Gastroesophageal sphincter (tissue), 4 donors: ENCODE measurements at regions not wholly inside any gene's neighbourhood (a gene's known extent, or its start where the extent isn't known, plus 50 kb on each side); places are given as distances from the start of the nearest gene placed in this dataset.

Experiments
- ATAC-seq: fragments of 150-250 bp; one replicate; pipeline ENCODE4 v1.9.1; 2016; ENCODE audit warnings: mild to moderate bottlenecking, moderate library complexity
- H3K27ac ChIP-seq, 4 donors: fragments of 200-600 bp; sonication (generic) in 3 of 4; 1 replicate in 3 of 4; 2 replicates in 1 of 4; pipeline ENCODE4 v1.5.1; 2016 to 2019
- H3K27me3 ChIP-seq: fragments of 200-600 bp; sonication (generic); one replicate; pipeline ENCODE4 v1.5.1; 2019
- H3K36me3 ChIP-seq, 2 donors: fragments of 200-600 bp; sonication (generic); one replicate each; pipeline ENCODE4 v1.5.1; 2019; ENCODE audit warnings: control low read depth in 1 of 2
- H3K4me1 ChIP-seq, 3 donors: fragments of 200-600 bp; sonication (generic); 1 replicate in 2 of 3; 2 replicates in 1 of 3; pipeline ENCODE4 v1.5.1; 2016 to 2019; ENCODE audit warnings: control low read depth in 2 of 3
- H3K4me3 ChIP-seq, 2 donors: fragments of 200-600 bp; sonication (generic); one replicate each; pipeline ENCODE4 v1.5.1; 2019; ENCODE audit warnings: mild to moderate bottlenecking in 1 of 2, moderate library complexity in 1 of 2
- H3K9me3 ChIP-seq, 3 donors: fragments of 200-600 bp; sonication (generic); one replicate each; pipeline ENCODE4 v1.5.1; 2017 to 2019; ENCODE audit warnings: control low read depth in 2 of 3
- CTCF ChIP-seq, 4 experiments: fragments of 200-600 bp in 2 of 4; fragments of 450-650 bp in 2 of 4; sonication (generic) in 1 of 4; IDR thresholded peaks; one replicate each; pipeline ENCODE4 v1.5.1; 2017 to 2019; ENCODE audit warnings: antibody characterized with exemption in 4 of 4, mild to moderate bottlenecking in 2 of 4, moderate library complexity in 2 of 4
- EP300 ChIP-seq: sonication (generic); formaldehyde crosslinking; IDR thresholded peaks from one replicate; pipeline ENCODE4 v1.6.1; 2017; ENCODE audit warnings: antibody characterized with exemption, mild to moderate bottlenecking
- POLR2A ChIP-seq, 2 donors: fragments of 450-650 bp; IDR thresholded peaks; one replicate each; pipeline ENCODE4 v1.6.1; 2017; ENCODE audit warnings: antibody characterized with exemption in 2 of 2, mild to moderate bottlenecking in 2 of 2, moderate library complexity in 1 of 2
- POLR2AphosphoS5 ChIP-seq: sonication (generic); formaldehyde crosslinking; IDR thresholded peaks from one replicate; pipeline ENCODE4 v1.6.1; 2017; ENCODE audit warnings: antibody characterized with exemption
- WGBS, 2 donors: methylation state at CpG; one replicate each; pipeline ENCODE4 v1.1.5; 2018; ENCODE audit warnings: low coverage in 1 of 2; 5-methylcytosine and 5-hydroxymethylcytosine counted together

GRCh38 chrX:39676434-39676833 is 421.3 kb downstream of the BCOR start:
- no peak overlapping the region for H3K27ac ChIP-seq

DNA sequence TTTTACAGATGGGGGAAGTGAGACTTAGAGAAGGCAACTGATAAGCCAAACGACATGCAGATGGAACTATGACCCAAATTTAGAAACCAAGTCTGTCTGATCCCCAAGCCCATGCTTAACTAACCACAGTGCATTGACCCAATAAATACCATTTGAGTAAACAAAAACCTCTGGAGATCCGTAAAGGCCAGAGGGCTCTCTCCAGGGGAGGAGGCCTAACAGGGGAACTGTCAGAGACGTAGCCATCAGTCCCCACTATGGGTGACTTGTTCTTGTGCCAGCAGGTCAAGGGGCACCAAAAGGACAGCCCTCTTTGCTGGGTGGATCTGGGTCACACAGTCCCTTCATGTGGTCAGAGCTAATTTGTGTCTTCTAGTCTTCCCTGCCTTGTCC is 420.2 kb downstream of the BCOR start:
- H3K36me3 ChIP-seq = no peaks in the 10 kb centered on the region
- WGBS, 2 donors = 73% methylated on average over 2 of the region's 3 CpGs; no CpG with 5 or more reads in 1 of the 2 donors
- H3K9me3 ChIP-seq = no peaks in the 10 kb centered on the region
- H3K4me1 ChIP-seq = no peaks in the 10 kb centered on the region
- no peaks in the 10 kb centered on the region for H3K27me3 ChIP-seq
- no peak for ATAC-seq
- no peak overlapping the region for H3K4me3 ChIP-seq
- H3K27ac ChIP-seq = no peak overlapping the region
- TF ChIP-seq EP300 (no peak), POLR2AphosphoS5 (no peak), CTCF (IDR thresholded peaks at IDR 0.05) (no peak), POLR2A (IDR thresholded peaks at IDR 0.05) (no peak)

More at GRCh38 chrX:39676434-39676833, 421.3 kb downstream of the BCOR start:
- Histone ChIP-seq H3K36me3 (no peaks in the 10 kb centered on the region), H3K4me1 (no peaks in the 10 kb centered on the region), H3K27me3 (no peaks in the 10 kb centered on the region), H3K4me3 (no peak overlapping the region), H3K9me3 (no peaks in the 10 kb centered on the region)
- TF ChIP-seq POLR2AphosphoS5 = no peak
- TF ChIP-seq EP300 = no peak
- TF ChIP-seq CTCF (IDR thresholded peaks at IDR 0.05) = no peak
- no peak for TF ChIP-seq POLR2A (IDR thresholded peaks at IDR 0.05)
- 86 to 90% methylated on average over 1 to 2 of the region's 3 CpGs for WGBS, 2 donors
- ATAC-seq = no peak

DNA sequence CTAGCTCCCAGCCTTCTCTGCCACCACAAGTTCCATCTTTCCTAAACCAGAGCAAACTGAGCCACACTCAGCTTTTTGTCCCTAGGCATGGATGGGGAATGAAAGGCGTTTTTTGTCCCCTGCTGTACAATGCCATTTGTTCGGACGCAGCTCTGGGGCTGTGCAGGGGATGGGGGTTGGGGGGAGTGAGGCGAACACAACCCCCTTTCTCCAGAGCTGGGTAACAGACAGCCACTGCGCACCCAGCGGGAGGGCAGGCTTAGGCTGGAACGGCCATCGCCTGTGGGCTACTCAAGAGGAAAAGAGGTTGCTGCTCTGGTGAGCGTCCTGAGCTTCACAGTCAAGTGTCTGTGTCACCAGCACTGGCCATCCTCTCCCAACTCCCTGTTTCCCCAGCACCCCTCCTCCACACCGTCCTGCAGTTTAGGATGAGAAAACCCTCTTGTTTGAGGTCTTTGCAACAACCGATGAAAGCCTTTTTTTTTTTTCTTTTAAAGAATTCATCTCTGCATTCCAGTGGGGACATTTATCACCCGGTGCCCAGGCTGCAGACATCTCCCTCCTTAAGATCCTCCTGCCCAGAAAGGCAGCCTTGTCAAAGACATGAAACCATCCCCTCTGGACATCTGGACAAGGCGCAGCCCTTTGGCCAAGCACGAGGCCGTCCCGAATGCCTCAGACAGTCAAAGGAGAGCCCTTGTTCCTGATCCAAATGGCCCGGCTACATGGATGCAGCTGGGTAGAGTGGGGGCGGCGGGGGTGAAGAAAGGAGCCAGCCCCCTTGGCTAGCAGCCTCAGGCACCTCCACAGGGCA is 419.6 kb downstream of the BCOR start:
- Histone ChIP-seq H3K27ac (no peak overlapping the region), H3K4me1 (no peaks in the 10 kb centered on the region), H3K4me3 (no peak overlapping the region), H3K27me3 (no peaks in the 10 kb centered on the region), H3K9me3 (no peaks in the 10 kb centered on the region), H3K36me3 (no peaks in the 10 kb centered on the region)
- peak; percentile 26 for ATAC-seq
- TF ChIP-seq EP300 (no peak), POLR2A (IDR thresholded peaks at IDR 0.05) (no peak)
- WGBS, 2 donors = 70% methylated on average over 6 of the region's 19 CpGs; no CpG with 5 or more reads in 1 of the 2 donors

- Histone ChIP-seq H3K9me3 (no peaks in the 10 kb centered on the region), H3K4me1 (no peaks in the 10 kb centered on the region), H3K27me3 (no peaks in the 10 kb centered on the region), H3K36me3 (no peaks in the 10 kb centered on the region), H3K4me3 (no peak overlapping the region), H3K27ac (no peak overlapping the region)
- TF ChIP-seq POLR2AphosphoS5 (no peak), POLR2A (IDR thresholded peaks at IDR 0.05) (no peak), EP300 (no peak), CTCF (IDR thresholded peaks at IDR 0.05) (no peak)
- no peak for ATAC-seq
- no CpG with 5 or more reads among the region's 4 CpGs for WGBS, 2 donors
These were observed 418.8 kb downstream of the BCOR start for GRCh38 chrX:39678914-39679313.

DNA sequence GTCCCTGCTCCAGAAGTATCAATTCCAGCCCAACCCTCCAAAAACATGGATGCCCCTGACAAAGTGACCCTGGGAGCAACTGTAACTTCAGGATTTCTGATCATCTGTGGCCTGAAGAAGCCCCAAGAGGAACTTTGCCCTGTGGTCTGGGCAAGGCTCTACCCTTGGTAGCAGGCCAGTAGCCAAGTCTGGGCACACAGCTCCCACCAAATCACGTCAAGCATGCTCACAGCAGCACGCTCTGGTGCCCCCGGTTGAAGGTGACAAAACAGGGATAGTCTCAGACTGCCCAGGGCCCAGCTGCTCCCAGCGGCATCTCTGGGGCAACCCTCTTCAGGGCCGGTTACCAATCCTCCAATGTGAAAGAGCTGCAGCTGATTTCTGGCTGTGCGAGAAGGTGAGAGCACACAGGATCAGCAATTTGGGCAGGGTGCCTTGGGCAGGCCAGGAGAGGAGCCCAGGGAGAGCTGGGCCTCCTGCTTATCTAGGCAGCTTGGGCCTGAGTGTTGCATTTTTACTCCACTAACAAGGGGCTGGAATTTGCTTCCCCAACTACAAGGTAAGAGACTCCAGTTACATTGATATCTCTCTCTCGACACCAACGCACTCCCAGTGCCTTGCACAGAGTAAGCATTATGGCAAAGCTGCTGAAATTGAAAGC is 418.1 kb downstream of the BCOR start:
- no peak for ATAC-seq
- H3K27me3 ChIP-seq = no peaks in the 10 kb centered on the region
- H3K4me3 ChIP-seq = no peak overlapping the region
- TF ChIP-seq EP300 = no peak
- no peak for TF ChIP-seq POLR2AphosphoS5
- no peak for TF ChIP-seq CTCF (IDR thresholded peaks at IDR 0.05)
- TF ChIP-seq POLR2A (IDR thresholded peaks at IDR 0.05) = no peak
- no peaks in the 10 kb centered on the region for H3K4me1 ChIP-seq
- H3K27ac ChIP-seq = no peak overlapping the region
- WGBS, 2 donors = 100% methylated on average over 2 of the region's 8 CpGs; no CpG with 5 or more reads in 1 of the 2 donors
- H3K36me3 ChIP-seq = no peaks in the 10 kb centered on the region
- H3K9me3 ChIP-seq = no peaks in the 10 kb centered on the region
